ENCODE measurements at regions not wholly inside any gene's neighbourhood (a gene's known extent, or its start where the extent isn't known, plus 50 kb on each side); places are given as distances from the start of the nearest gene placed in this dataset.

- DNase-seq (ENCODE audit: extremely low read depth, low read depth) = no peak
Observed at GRCh38 chr18:75526038-75526437, 98.5 kb upstream of the SMIM21 start.

- no peak for DNase-seq (ENCODE audit: extremely low read depth, low read depth)
Observed at GRCh38 chr18:75525331-75525730, 97.8 kb upstream of the SMIM21 start.

- no peak for DNase-seq (ENCODE audit: extremely low read depth, low read depth)
Observed at GRCh38 chr18:75524841-75525240, 97.3 kb upstream of the SMIM21 start.

- no peak for DNase-seq (ENCODE audit: extremely low read depth, low read depth)
Observed at GRCh38 chr18:75524181-75524580, 96.7 kb upstream of the SMIM21 start.

- no peak for DNase-seq (ENCODE audit: extremely low read depth, low read depth)
Observed at GRCh38 chr18:75521816-75522215, 94.3 kb upstream of the SMIM21 start.

- DNase-seq (ENCODE audit: extremely low read depth, low read depth) = no peak
Observed at GRCh38 chr18:75518007-75518406, 90.5 kb upstream of the SMIM21 start.

- DNase-seq (ENCODE audit: extremely low read depth, low read depth) = no peak
Observed at GRCh38 chr18:75517286-75517685, 89.8 kb upstream of the SMIM21 start.

GRCh38 chr18:75507636-75508035 lies 80.1 kb upstream of the SMIM21 start:
- DNase-seq (ENCODE audit: extremely low read depth, low read depth) = no peak

GRCh38 chr18:75506913-75507312 lies 79.4 kb upstream of the SMIM21 start:
- no peak for DNase-seq (ENCODE audit: extremely low read depth, low read depth)

- DNase-seq (ENCODE audit: extremely low read depth, low read depth) = no peak
Observed at GRCh38 chr18:75504469-75504868, 77.0 kb upstream of the SMIM21 start.

GRCh38 chr18:75503615-75504014 lies 76.1 kb upstream of the SMIM21 start:
- no peak for DNase-seq (ENCODE audit: extremely low read depth, low read depth)

GRCh38 chr18:75502286-75502685 lies 74.8 kb upstream of the SMIM21 start:
- no peak for DNase-seq (ENCODE audit: extremely low read depth, low read depth)

- DNase-seq (ENCODE audit: extremely low read depth, low read depth) = no peak
Observed at GRCh38 chr18:75500545-75500944, 73.0 kb upstream of the SMIM21 start.

GRCh38 chr18:75497576-75498235 lies 70.2 kb upstream of the SMIM21 start:
- DNase-seq (ENCODE audit: extremely low read depth, low read depth) = no peak

- no peak for DNase-seq (ENCODE audit: extremely low read depth, low read depth)
Observed at GRCh38 chr18:75496151-75496550, 68.6 kb upstream of the SMIM21 start.

GRCh38 chr18:75492852-75493251 lies 65.3 kb upstream of the SMIM21 start:
- no peak for DNase-seq (ENCODE audit: extremely low read depth, low read depth)

- no peak for DNase-seq (ENCODE audit: extremely low read depth, low read depth)
Observed at GRCh38 chr18:75491361-75491760, 63.9 kb upstream of the SMIM21 start.

- no peak for DNase-seq (ENCODE audit: extremely low read depth, low read depth)
Observed at GRCh38 chr18:75489493-75490190, 62.1 kb upstream of the SMIM21 start.

GRCh38 chr18:75483662-75484061 lies 56.2 kb upstream of the SMIM21 start:
- no peak for DNase-seq (ENCODE audit: extremely low read depth, low read depth)

GRCh38 chr18:75482880-75483279 lies 55.4 kb upstream of the SMIM21 start:
- DNase-seq (ENCODE audit: extremely low read depth, low read depth) = no peak

GRCh38 chr18:75480487-75480886 lies 53.0 kb upstream of the SMIM21 start:
- no peak for DNase-seq (ENCODE audit: extremely low read depth, low read depth)
